ENCODE measurements at regions not wholly inside any gene's neighbourhood (a gene's known extent, or its start where the extent isn't known, plus 50 kb on each side); places are given as distances from the start of the nearest gene placed in this dataset.

DNA sequence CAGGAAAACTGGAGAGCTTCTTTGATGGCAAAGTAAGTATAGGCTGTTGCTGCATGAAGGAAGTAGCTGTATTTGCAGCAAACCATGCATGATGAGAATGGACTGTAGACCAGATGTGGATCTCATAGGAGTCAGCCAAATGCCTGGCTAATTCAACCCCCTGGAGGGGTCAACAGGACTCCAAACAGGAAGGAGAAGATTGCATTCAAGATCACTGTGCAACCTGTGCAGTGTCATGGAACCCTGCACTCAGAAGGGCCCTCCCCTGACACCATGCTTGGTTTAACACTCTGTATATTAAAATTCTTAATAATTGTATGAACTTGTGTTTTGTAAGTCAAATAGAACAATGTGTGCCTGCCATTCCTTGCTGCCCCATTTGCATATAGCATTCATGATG, 225.1 kb upstream of the FSCB start:
- TF ChIP-seq, protein P1, sequence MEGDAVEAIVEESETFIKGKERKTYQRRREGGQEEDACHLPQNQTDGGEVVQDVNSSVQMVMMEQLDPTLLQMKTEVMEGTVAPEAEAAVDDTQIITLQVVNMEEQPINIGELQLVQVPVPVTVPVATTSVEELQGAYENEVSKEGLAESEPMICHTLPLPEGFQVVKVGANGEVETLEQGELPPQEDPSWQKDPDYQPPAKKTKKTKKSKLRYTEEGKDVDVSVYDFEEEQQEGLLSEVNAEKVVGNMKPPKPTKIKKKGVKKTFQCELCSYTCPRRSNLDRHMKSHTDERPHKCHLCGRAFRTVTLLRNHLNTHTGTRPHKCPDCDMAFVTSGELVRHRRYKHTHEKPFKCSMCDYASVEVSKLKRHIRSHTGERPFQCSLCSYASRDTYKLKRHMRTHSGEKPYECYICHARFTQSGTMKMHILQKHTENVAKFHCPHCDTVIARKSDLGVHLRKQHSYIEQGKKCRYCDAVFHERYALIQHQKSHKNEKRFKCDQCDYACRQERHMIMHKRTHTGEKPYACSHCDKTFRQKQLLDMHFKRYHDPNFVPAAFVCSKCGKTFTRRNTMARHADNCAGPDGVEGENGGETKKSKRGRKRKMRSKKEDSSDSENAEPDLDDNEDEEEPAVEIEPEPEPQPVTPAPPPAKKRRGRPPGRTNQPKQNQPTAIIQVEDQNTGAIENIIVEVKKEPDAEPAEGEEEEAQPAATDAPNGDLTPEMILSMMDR (conservative IDR thresholded peaks at IDR 0.05; ENCODE audit: low read depth, low read length): no peak
- no peak for TF ChIP-seq EZH2 (IDR thresholded peaks at IDR 0.05; ENCODE audit: borderline replicate concordance, low read depth, low read length, poor library complexity, severe bottlenecking)
